ENCODE measurements at regions not wholly inside any gene's neighbourhood (a gene's known extent, or its start where the extent isn't known, plus 50 kb on each side); places are given as distances from the start of the nearest gene placed in this dataset.

DNA sequence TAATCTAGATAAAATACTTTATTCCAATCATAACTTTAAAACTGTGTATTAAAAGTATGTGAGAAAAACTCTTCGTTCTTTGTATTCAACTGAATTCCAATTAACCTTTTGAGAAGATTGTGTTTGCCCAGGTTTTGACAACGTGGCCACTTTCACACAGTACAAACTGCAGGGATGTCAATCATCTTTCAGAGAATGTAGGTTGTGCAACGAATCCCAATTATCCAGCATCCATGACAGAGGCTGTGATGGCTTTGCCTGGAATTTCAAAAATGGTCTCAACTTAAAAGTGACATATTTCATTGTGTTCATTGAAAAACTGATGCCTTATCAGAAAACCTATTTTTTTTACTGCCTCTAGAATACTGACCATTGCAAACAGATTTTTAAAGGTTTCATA is 615.1 kb upstream of the KCNMB2 start:
- no peaks in the 10 kb centered on the region for H3K36me3 Mint-ChIP-seq (ENCODE audit: low read depth)
- TF ChIP-seq, protein P1, sequence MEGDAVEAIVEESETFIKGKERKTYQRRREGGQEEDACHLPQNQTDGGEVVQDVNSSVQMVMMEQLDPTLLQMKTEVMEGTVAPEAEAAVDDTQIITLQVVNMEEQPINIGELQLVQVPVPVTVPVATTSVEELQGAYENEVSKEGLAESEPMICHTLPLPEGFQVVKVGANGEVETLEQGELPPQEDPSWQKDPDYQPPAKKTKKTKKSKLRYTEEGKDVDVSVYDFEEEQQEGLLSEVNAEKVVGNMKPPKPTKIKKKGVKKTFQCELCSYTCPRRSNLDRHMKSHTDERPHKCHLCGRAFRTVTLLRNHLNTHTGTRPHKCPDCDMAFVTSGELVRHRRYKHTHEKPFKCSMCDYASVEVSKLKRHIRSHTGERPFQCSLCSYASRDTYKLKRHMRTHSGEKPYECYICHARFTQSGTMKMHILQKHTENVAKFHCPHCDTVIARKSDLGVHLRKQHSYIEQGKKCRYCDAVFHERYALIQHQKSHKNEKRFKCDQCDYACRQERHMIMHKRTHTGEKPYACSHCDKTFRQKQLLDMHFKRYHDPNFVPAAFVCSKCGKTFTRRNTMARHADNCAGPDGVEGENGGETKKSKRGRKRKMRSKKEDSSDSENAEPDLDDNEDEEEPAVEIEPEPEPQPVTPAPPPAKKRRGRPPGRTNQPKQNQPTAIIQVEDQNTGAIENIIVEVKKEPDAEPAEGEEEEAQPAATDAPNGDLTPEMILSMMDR (IDR thresholded peaks at IDR 0.05), result no peak
- peaks cover 0 to 9% of the 10 kb centered on the region in 2 experiments for H3K9me3 ChIP-seq (ENCODE audit: control insufficient read depth in 1 of 2, insufficient read depth in 1 of 2, low read length in 2 of 2)
- H3K27ac ChIP-seq (ENCODE audit: low read depth in 1 of 2, low read length in 2 of 2), result no peak overlapping the region
- H3K27ac Mint-ChIP-seq, result no peak overlapping the region
- no peaks in the 10 kb centered on the region for H3K9me3 Mint-ChIP-seq
- no peaks in the 10 kb centered on the region for H3K36me3 ChIP-seq (ENCODE audit: insufficient read depth, low read length)
- no peaks in the 10 kb centered on the region for H3K4me1 ChIP-seq (ENCODE audit: insufficient read depth, low read length)
- H3K27me3 ChIP-seq (ENCODE audit: control insufficient read depth in 1 of 2, insufficient read depth in 2 of 2, low read length in 2 of 2), result no peaks in the 10 kb centered on the region
- CTCF ChIA-PET, result no interaction called here
- intact Hi-C loops (cut with DNase I, micrococcal nuclease), result no loop called here
- DNase-seq (no peak), ATAC-seq (ENCODE audit: poor library complexity) (no peak)
- no peak overlapping the region for H3K4me3 ChIP-seq (ENCODE audit: low read length)
- H3K4me1 Mint-ChIP-seq (ENCODE audit: low read depth), result no peaks in the 10 kb centered on the region
- POLR2A ChIA-PET, result no interaction called here
- H3K4me3 Mint-ChIP-seq, result no peak overlapping the region
- H3K27me3 Mint-ChIP-seq, result no peaks in the 10 kb centered on the region

DNA sequence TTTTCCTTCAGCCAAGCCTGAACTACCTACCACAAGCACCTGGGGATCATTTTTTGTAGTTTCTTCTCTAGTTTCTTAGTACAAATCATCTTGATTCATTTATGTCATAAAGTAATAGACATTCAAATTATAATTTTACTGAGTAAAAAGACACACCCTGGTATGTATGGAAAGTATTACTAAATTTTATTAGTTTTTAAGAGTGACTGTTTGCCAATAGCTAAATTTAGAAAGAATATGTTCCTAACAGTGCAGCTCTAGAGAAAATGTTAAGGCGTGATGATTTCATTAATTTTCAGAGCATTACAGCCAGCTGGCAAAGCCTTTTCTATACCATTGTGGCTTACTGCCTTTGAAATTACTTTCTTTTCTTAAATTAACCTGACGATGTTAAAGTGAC is 612.0 kb upstream of the KCNMB2 start:
- Mint-ChIP-seq H3K4me3 (no peak overlapping the region), H3K4me1 (ENCODE audit: low read depth) (no peaks in the 10 kb centered on the region), H3K27ac (no peak overlapping the region), H3K27me3 (no peaks in the 10 kb centered on the region), H3K9me3 (no peaks in the 10 kb centered on the region), H3K36me3 (ENCODE audit: low read depth) (no peaks in the 10 kb centered on the region)
- Histone ChIP-seq H3K4me3 (ENCODE audit: low read length) (no peak overlapping the region), H3K4me1 (ENCODE audit: insufficient read depth, low read length) (no peaks in the 10 kb centered on the region), H3K36me3 (ENCODE audit: insufficient read depth, low read length) (no peaks in the 10 kb centered on the region), H3K27me3 (ENCODE audit: control insufficient read depth in 1 of 2, insufficient read depth in 2 of 2, low read length in 2 of 2) (no peaks in the 10 kb centered on the region), H3K9me3 (ENCODE audit: control insufficient read depth in 1 of 2, insufficient read depth in 1 of 2, low read length in 2 of 2) (no peaks in the 10 kb centered on the region), H3K27ac (ENCODE audit: low read depth in 1 of 2, low read length in 2 of 2) (no peak overlapping the region)
- TF ChIP-seq, protein P1 (IDR thresholded peaks at IDR 0.05), result no peak
- DNase-seq (no peak), ATAC-seq (ENCODE audit: poor library complexity) (no peak)
- CTCF ChIA-PET, result no interaction called here
- POLR2A ChIA-PET, result no interaction called here
- intact Hi-C loops (cut with DNase I, micrococcal nuclease), result no loop called here

DNA sequence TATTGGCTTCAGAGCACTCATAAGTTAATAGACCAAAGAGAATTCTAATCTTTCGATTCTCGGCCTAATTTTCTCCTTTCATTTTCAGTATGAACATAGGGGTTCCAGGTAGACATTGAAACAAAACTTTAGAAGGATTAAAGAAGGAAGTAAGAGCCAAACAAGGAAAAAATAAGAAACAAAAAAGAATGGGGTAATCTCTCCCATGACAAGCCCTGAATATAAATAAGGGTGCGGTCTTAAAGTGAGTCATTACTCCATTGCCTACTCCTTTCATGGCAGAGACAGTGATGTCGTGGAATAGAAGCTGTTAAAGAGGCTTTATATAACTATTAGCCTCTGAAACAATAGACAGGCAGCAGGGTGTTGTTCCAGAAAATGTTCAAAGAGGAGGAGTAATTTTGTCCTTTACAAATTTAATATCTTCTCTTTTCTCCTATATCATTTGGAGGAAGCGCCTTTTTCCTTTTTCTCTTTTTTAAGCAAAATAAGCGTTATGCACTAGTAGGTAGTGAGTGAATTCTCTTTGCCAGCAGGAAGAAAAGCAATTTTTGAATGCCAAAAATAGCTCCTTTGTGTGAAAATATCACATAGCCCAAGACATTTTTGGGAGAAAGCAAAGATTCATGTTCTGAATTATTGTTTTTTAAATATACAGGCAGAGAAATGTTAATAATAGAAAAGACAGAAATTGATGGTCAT is 607.9 kb upstream of the KCNMB2 start:
- Histone ChIP-seq H3K27ac (ENCODE audit: low read depth in 1 of 2, low read length in 2 of 2) (no peak overlapping the region), H3K9me3 (ENCODE audit: control insufficient read depth in 1 of 2, insufficient read depth in 1 of 2, low read length in 2 of 2) (no peaks in the 10 kb centered on the region), H3K36me3 (ENCODE audit: insufficient read depth, low read length) (no peaks in the 10 kb centered on the region), H3K27me3 (ENCODE audit: control insufficient read depth in 1 of 2, insufficient read depth in 2 of 2, low read length in 2 of 2) (no peaks in the 10 kb centered on the region), H3K4me1 (ENCODE audit: insufficient read depth, low read length) (no peaks in the 10 kb centered on the region), H3K4me3 (ENCODE audit: low read length) (no peak overlapping the region)
- ChIA-PET POLR2A (no interaction called here), CTCF (no interaction called here)
- Mint-ChIP-seq H3K27ac (no peak overlapping the region), H3K4me1 (ENCODE audit: low read depth) (no peaks in the 10 kb centered on the region), H3K9me3 (no peaks in the 10 kb centered on the region), H3K27me3 (no peaks in the 10 kb centered on the region), H3K36me3 (ENCODE audit: low read depth) (no peaks in the 10 kb centered on the region), H3K4me3 (no peak overlapping the region)
- no peak for ATAC-seq (ENCODE audit: poor library complexity)
- TF ChIP-seq, protein P1 (IDR thresholded peaks at IDR 0.05), result no peak
- intact Hi-C loops (cut with DNase I, micrococcal nuclease), result no loop called here
- peak in 2 of 14 experiments; percentile 22 to 33 for DNase-seq
